DMS79 (cell line): ENCODE measurements at regions not wholly inside any gene's neighbourhood (a gene's known extent, or its start where the extent isn't known, plus 50 kb on each side); places are given as distances from the start of the nearest gene placed in this dataset.

Experiments
- DNase-seq: peaks from one replicate; lab custom pipeline; 2025; lab: John Stamatoyannopoulos, UW

GRCh38 chr11:20250644-20251247, 90.5 kb upstream of the DBX1 start:
- DNase-seq: no peak

GRCh38 chr11:20249796-20250195, 89.5 kb upstream of the DBX1 start:
- DNase-seq: no peak

- no peak for DNase-seq
Observed at GRCh38 chr11:20249378-20249777, 89.1 kb upstream of the DBX1 start.

- DNase-seq: no peak
Observed at GRCh38 chr11:20248871-20249270, 88.6 kb upstream of the DBX1 start.

- DNase-seq: no peak
Observed at GRCh38 chr11:20248121-20248772, 88.0 kb upstream of the DBX1 start.

DNA sequence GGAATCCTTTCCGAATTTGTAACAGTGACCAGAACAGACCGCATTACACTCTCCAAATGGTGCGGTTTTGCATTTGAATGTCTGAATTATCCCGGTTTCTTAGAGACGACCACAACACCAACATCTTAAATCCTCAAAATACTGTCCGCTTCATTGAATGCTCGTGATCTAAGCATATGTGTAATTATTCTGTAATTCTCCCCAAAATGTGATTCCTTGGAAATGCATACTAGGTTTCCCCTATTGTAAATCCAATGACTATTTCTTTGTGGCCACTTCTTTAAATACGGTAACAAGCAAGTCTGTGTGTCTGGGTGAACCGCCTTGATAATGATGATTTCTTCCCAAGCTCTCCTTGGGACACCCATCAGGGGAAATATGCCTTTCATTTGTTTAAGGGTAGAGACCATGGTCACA, 87.3 kb upstream of the DBX1 start:
- DNase-seq: no peak

DNA sequence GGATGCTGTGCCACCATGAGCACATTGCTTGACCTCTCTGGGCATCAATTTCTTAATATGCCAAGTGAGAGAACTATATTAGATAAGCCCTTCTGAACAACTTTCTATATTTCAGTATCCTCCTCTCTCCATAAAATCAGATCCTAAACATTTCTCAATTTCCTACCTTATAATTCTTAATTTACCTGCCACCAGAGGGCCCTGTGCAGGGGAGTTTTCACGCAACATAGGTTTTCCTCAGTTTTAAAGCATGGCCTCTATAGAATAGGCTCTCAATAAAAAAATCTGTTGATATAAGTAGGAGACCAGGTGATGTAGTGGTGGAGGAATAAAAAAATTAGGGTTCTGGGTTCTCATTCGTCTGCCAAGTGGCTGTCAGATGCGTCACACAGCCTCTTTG, 83.7 kb upstream of the DBX1 start:
- DNase-seq: no peak

DNA sequence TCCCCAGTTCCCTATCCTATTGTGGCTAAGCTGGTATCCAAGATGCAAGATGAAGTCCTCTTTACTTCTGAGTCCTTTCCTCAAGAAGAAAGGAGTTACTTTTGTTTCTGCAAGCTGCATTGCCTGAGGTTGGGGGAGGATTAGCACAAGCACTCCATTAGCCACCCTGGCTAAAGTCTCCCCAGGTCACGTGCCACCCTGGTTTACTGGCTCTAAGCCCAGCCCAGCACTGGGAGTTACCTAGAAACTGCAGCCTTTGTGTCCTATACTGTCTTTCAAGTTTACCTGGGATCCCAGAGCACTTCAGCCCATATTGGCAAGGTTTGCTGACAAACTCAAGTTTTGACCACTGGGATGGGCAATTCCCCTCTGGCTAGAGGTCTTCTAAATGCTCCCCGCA, 78.4 kb upstream of the DBX1 start:
- peak; percentile 22 for DNase-seq

- DNase-seq: peak; percentile 42
Observed at GRCh38 chr11:20235164-20235563, 74.9 kb upstream of the DBX1 start.

DNA sequence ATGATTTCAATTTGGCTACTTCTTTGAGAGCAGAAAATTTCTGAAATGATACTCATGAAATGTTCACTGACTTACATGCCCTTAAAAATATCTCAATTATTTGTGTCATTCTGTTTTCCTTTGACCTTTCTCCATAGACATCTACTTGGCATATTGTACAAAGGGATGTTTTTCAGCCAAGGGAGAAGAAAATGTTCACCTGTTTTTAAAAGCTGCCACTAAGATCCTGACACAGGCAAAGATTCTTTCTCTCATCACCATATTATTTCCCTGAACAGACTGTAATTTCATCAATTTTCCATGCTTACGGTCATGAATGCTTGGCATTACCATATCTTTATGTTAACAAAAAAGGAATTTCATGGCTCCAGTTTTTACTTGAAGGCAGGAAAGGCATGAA, 67.4 kb upstream of the DBX1 start:
- no peak for DNase-seq

DNA sequence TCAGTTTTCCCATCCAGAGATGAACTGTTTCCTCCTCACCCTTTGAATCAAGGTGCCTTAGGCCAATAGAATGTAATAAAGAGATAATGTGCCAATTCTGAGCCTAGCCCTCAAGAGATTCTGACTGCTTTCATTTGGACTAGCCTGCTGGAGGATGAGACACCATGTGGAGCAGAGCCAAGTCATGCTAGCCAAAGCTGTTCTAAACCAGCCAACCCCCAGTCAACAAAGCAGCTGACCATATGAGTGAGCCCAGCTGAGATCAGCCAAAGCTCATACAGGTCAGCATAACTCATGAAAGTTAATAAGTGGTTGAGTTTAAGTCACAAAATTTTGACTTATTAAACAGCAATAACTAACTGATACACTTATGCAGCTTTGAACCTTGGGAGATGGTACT, 66.7 kb upstream of the DBX1 start:
- no peak for DNase-seq

GRCh38 chr11:20221566-20221965, 61.3 kb upstream of the DBX1 start:
- DNase-seq: no peak

- no peak for DNase-seq
Observed at GRCh38 chr11:20213790-20214189, 53.5 kb upstream of the DBX1 start.

DNA sequence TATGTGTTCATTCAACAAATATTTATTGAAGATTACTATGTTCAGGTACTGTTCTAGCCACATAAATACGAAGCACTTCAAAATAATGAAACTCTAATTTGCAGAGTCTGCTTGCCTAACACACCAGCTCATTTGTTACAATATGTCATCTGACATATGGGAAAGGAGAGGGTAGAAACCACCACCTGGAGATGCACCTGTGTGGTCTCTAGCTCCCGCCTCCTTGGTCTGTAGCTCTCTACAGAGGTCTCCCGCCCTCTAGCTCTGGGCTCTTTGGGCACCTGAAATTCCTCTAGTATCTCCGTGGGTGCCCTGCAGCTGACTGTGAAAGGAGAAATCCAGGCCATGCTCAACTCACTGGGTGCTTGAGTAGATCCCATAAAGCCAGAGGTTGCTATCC, 51.4 kb upstream of the DBX1 start:
- DNase-seq: no peak
